SK-N-MC (cell line): ENCODE measurements at regions not wholly inside any gene's neighbourhood (a gene's known extent, or its start where the extent isn't known, plus 50 kb on each side); places are given as distances from the start of the nearest gene placed in this dataset.

Experiments
- EZH2 ChIP-seq: fragments of 200-600 bp; sonication (generic); IDR thresholded peaks from one replicate; pipeline ENCODE4 v1.6.1; 2017; ENCODE audit warnings: antibody characterized with exemption
- POLR2AphosphoS5 ChIP-seq: IDR thresholded peaks from 2 replicates; pipeline ENCODE4 v1.6.1; 2012; ENCODE audit warnings: mild to moderate bottlenecking, low read depth, low read length, borderline replicate concordance

GRCh38 chr3:124263168-124263567 lies 271.2 kb upstream of the ROPN1 start:
- TF ChIP-seq POLR2AphosphoS5 (no peak), EZH2 (no peak)
